Lower lobe of right lung (tissue), 2 donors: ENCODE measurements at regions not wholly inside any gene's neighbourhood (a gene's known extent, or its start where the extent isn't known, plus 50 kb on each side); places are given as distances from the start of the nearest gene placed in this dataset.

Experiments
- ATAC-seq, 2 donors: fragments of 200-7000 bp; cut with Tn5 transposase; one replicate each; pipeline ENCODE4 v1.9.1; 2020 to 2022; ENCODE audit warnings: mild to moderate bottlenecking in 2 of 2, moderate library complexity in 2 of 2
- DNase-seq: peaks from one replicate; pipeline ENCODE4 v3.0.0-alpha.2; 2020
- H3K27ac ChIP-seq: fragments of 200-600 bp; one replicate; pipeline ENCODE4 v1.8.0; 2022
- H3K27me3 ChIP-seq: fragments of 200-600 bp; one replicate; pipeline ENCODE4 v1.8.0; 2022; ENCODE audit warnings: low read depth
- H3K36me3 ChIP-seq: fragments of 200-600 bp; one replicate; pipeline ENCODE4 v1.8.0; 2022; ENCODE audit warnings: mild to moderate bottlenecking
- H3K4me1 ChIP-seq: fragments of 200-600 bp; one replicate; pipeline ENCODE4 v1.8.0; 2022
- H3K4me3 ChIP-seq: fragments of 200-600 bp; one replicate; pipeline ENCODE4 v1.8.0; 2022; ENCODE audit warnings: mild to moderate bottlenecking
- H3K9me3 ChIP-seq: fragments of 200-600 bp; one replicate; pipeline ENCODE4 v1.8.0; 2022
- intact Hi-C: fragments of 100-400 bp; cut with DNase I; formaldehyde crosslinking; loops from one replicate; pipeline ENCODE4 v1.11.0; 2022
- TF ChIP-seq, protein P1 (sequence below): fragments of 200-600 bp; IDR thresholded peaks from one replicate; pipeline ENCODE4 v1.8.0; 2022; ENCODE audit warnings: antibody characterized with exemption, mild to moderate bottlenecking
- donor health status: DM: no; HTN: yes; CAD: no; lungs with severe emphysema.

DNA sequence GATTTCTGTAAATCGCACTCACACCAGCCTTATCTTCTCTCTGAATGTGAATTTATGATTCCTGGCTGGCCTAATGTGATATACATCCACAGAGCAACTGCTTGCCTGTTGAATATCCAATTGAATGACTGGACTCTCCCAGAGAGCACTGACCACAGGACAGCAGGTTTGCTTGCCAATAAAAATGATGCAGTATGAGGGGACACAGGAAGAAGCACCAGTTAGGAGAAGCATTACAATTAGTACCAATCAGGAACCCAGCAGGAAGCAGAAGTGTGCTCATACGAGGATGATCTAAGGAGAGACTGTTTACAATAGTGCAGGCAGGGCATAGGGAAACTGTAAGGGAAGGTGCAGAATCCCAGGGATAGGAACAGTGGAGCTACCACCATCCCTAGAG is 127.2 kb upstream of the ZNF366 start:
- intact Hi-C loops = no loop called here
- TF ChIP-seq, protein P1, sequence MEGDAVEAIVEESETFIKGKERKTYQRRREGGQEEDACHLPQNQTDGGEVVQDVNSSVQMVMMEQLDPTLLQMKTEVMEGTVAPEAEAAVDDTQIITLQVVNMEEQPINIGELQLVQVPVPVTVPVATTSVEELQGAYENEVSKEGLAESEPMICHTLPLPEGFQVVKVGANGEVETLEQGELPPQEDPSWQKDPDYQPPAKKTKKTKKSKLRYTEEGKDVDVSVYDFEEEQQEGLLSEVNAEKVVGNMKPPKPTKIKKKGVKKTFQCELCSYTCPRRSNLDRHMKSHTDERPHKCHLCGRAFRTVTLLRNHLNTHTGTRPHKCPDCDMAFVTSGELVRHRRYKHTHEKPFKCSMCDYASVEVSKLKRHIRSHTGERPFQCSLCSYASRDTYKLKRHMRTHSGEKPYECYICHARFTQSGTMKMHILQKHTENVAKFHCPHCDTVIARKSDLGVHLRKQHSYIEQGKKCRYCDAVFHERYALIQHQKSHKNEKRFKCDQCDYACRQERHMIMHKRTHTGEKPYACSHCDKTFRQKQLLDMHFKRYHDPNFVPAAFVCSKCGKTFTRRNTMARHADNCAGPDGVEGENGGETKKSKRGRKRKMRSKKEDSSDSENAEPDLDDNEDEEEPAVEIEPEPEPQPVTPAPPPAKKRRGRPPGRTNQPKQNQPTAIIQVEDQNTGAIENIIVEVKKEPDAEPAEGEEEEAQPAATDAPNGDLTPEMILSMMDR = no peak
- ATAC-seq = no peak

GRCh38 chr5:72633649-72634048 is 126.4 kb upstream of the ZNF366 start:
- intact Hi-C loops = no loop called here
- Histone ChIP-seq H3K9me3 (no peaks in the 10 kb centered on the region), H3K4me1 (no peaks in the 10 kb centered on the region), H3K27ac (no peak overlapping the region), H3K4me3 (no peak overlapping the region), H3K27me3 (no peaks in the 10 kb centered on the region), H3K36me3 (no peaks in the 10 kb centered on the region)
- DNase-seq (no peak), ATAC-seq (peak in 1 of 2 donors; percentile 11)
- TF ChIP-seq, protein P1 = no peak

More for the DNA sequence above, 127.2 kb upstream of the ZNF366 start:
- no peaks in the 10 kb centered on the region for H3K27me3 ChIP-seq
- no peaks in the 10 kb centered on the region for H3K36me3 ChIP-seq
- H3K4me3 ChIP-seq = no peak overlapping the region
- H3K9me3 ChIP-seq = no peaks in the 10 kb centered on the region
- no peak for DNase-seq
- no peak overlapping the region for H3K27ac ChIP-seq
- H3K4me1 ChIP-seq = no peaks in the 10 kb centered on the region

- intact Hi-C loops = no loop called here
- H3K9me3 ChIP-seq = no peaks in the 10 kb centered on the region
- TF ChIP-seq, protein P1 = no peak
- no peak for ATAC-seq
- H3K27me3 ChIP-seq = no peaks in the 10 kb centered on the region
- H3K27ac ChIP-seq = no peak overlapping the region
- DNase-seq = no peak
- H3K4me3 ChIP-seq = no peak overlapping the region
- no peaks in the 10 kb centered on the region for H3K4me1 ChIP-seq
- H3K36me3 ChIP-seq = no peaks in the 10 kb centered on the region
Observed at GRCh38 chr5:72633041-72633445, 125.8 kb upstream of the ZNF366 start.

GRCh38 chr5:72630721-72631120 is 123.5 kb upstream of the ZNF366 start:
- intact Hi-C loops = no loop called here
- no peaks in the 10 kb centered on the region for H3K27me3 ChIP-seq
- H3K4me3 ChIP-seq = no peak overlapping the region
- H3K27ac ChIP-seq = no peak overlapping the region
- H3K9me3 ChIP-seq = no peaks in the 10 kb centered on the region
- TF ChIP-seq, protein P1 = no peak
- no peaks in the 10 kb centered on the region for H3K4me1 ChIP-seq
- no peaks in the 10 kb centered on the region for H3K36me3 ChIP-seq
- no peak for DNase-seq
- no peak for ATAC-seq

DNA sequence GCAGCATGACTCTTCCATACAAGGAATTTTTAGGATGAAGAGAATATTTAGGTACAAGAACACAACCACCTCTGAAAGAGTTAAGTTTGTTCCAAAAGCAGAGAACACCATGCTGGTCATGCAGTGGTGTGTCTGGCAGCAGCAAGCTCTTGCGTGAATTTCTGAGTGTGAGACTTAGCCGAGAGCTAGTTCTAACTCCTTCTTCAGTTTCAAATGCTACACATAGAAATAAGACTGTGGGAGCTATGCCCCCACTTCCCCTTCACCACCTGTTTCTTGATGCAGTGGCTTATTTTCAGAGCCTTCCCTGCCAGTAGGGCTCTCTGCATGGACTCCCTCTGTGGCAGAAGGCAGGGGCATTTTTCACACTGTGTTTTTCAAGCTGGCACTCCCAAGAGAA is 122.9 kb upstream of the ZNF366 start:
- Histone ChIP-seq H3K4me1 (peaks cover 3% of the 10 kb centered on the region), H3K27me3 (no peaks in the 10 kb centered on the region), H3K4me3 (no peak overlapping the region), H3K27ac (no peak overlapping the region), H3K9me3 (no peaks in the 10 kb centered on the region), H3K36me3 (no peaks in the 10 kb centered on the region)
- DNase-seq (no peak), ATAC-seq (no peak)
- TF ChIP-seq, protein P1 = no peak
- intact Hi-C loops = no loop called here
